Keratinocyte (primary cell): ENCODE measurements at regions not wholly inside any gene's neighbourhood (a gene's known extent, or its start where the extent isn't known, plus 50 kb on each side); places are given as distances from the start of the nearest gene placed in this dataset.

ENCODE experiments used
- DNase-seq: peaks from one replicate; pipeline ENCODE4 v3.0.0-alpha.2; 2011; ENCODE audit warnings: low read depth, missing footprints, low spot score
- FAIRE-seq: peaks from 2 replicates; lab custom pipeline; 2011; peaks lifted over from hg19 to GRCh38; lab: Jason Lieb, UNC
- H2AFZ ChIP-seq: 2 replicates; pipeline ENCODE4 v1.6.0; 2012; ENCODE audit warnings: low read length, control low read depth, inconsistent platforms; ENCODE audit not compliant: control insufficient read depth
- H3K27ac ChIP-seq: 2 replicates; pipeline ENCODE4 v1.5.1; 2011; ENCODE audit warnings: low read length; ENCODE audit not compliant: control insufficient read depth, insufficient read depth
- H3K27me3 ChIP-seq: 3 replicates; pipeline ENCODE4 v1.6.0; 2011; ENCODE audit warnings: low read length; ENCODE audit not compliant: control insufficient read depth, insufficient read depth; ENCODE audit errors: extremely low read depth
- H3K36me3 ChIP-seq, 2 experiments: 2 replicates in 1 of 2; 3 replicates in 1 of 2; pipeline ENCODE4 v1.5.1; 2011; ENCODE audit warnings: low read length in 2 of 2, mild to moderate bottlenecking in 1 of 2; ENCODE audit not compliant: control insufficient read depth in 2 of 2, insufficient read depth in 2 of 2; ENCODE audit errors: extremely low read depth in 1 of 2
- H3K4me1 ChIP-seq: 3 replicates; pipeline ENCODE4 v1.5.1; 2011; ENCODE audit warnings: low read length; ENCODE audit not compliant: control insufficient read depth, insufficient read depth; ENCODE audit errors: extremely low read depth
- H3K4me2 ChIP-seq: 3 replicates; pipeline ENCODE4 v1.6.0; 2011; ENCODE audit warnings: low read depth, low read length; ENCODE audit not compliant: control insufficient read depth, insufficient read depth; ENCODE audit errors: extremely low read depth
- H3K4me3 ChIP-seq, 3 experiments: fragments of 200-600 bp in 1 of 3; sonication (generic) in 1 of 3; 2 replicates in 2 of 3; 3 replicates in 1 of 3; pipeline ENCODE4 v1.5.1; 2011 to 2016; ENCODE audit warnings: low read length in 3 of 3, mild to moderate bottlenecking in 3 of 3, control low read depth in 2 of 3, inconsistent platforms in 1 of 3, low read depth in 1 of 3, mixed read lengths in 1 of 3, mixed run types in 1 of 3, moderate library complexity in 1 of 3; ENCODE audit not compliant: control insufficient read depth in 2 of 3, insufficient read depth in 2 of 3; ENCODE audit errors: extremely low read depth in 1 of 3
- H3K79me2 ChIP-seq: 2 replicates; pipeline ENCODE4 v1.6.0; 2012; ENCODE audit warnings: low read length; ENCODE audit not compliant: control insufficient read depth, insufficient read depth
- H3K9ac ChIP-seq: 3 replicates; pipeline ENCODE4 v1.6.0; 2011; ENCODE audit warnings: low read length; ENCODE audit not compliant: control insufficient read depth, insufficient read depth; ENCODE audit errors: extremely low read depth
- H3K9me1 ChIP-seq: 3 replicates; pipeline ENCODE4 v1.6.0; 2011; ENCODE audit warnings: low read length; ENCODE audit not compliant: control insufficient read depth, insufficient read depth; ENCODE audit errors: extremely low read depth
- H3K9me3 ChIP-seq: 2 replicates; pipeline ENCODE4 v1.5.1; 2012; ENCODE audit warnings: low read depth, low read length; ENCODE audit not compliant: control insufficient read depth
- H4K20me1 ChIP-seq: 3 replicates; pipeline ENCODE4 v1.6.0; 2011; ENCODE audit warnings: low read length; ENCODE audit not compliant: control insufficient read depth, insufficient read depth; ENCODE audit errors: extremely low read depth
- CTCF ChIP-seq, 3 experiments: IDR thresholded peaks in 1 of 3; conservative IDR thresholded peaks in 1 of 3; optimal IDR thresholded peaks in 1 of 3; 2 replicates in 2 of 3; 3 replicates in 1 of 3; pipeline versions ENCODE3 to v1.5.1; 2011; ENCODE audit warnings: low read length in 3 of 3, mild to moderate bottlenecking in 3 of 3, moderate library complexity in 2 of 3, control low read depth in 1 of 3, inconsistent platforms in 1 of 3; ENCODE audit not compliant: insufficient read depth in 2 of 3; ENCODE audit errors: extremely low read depth in 1 of 3
- EZH2 ChIP-seq: IDR thresholded peaks from one replicate; pipeline ENCODE4 v1.6.1; 2012; ENCODE audit warnings: inconsistent platforms, mild to moderate bottlenecking, low read length, moderate library complexity
- dilution Hi-C: fragments of 300-500 bp; cut with MboI; formaldehyde crosslinking; loops from one replicate; pipeline ENCODE4 v1.7.0; 2020; ENCODE audit warnings: low sequenced_read_pairs; ENCODE audit not compliant: extremely low pct_ligation_motif_present

DNA sequence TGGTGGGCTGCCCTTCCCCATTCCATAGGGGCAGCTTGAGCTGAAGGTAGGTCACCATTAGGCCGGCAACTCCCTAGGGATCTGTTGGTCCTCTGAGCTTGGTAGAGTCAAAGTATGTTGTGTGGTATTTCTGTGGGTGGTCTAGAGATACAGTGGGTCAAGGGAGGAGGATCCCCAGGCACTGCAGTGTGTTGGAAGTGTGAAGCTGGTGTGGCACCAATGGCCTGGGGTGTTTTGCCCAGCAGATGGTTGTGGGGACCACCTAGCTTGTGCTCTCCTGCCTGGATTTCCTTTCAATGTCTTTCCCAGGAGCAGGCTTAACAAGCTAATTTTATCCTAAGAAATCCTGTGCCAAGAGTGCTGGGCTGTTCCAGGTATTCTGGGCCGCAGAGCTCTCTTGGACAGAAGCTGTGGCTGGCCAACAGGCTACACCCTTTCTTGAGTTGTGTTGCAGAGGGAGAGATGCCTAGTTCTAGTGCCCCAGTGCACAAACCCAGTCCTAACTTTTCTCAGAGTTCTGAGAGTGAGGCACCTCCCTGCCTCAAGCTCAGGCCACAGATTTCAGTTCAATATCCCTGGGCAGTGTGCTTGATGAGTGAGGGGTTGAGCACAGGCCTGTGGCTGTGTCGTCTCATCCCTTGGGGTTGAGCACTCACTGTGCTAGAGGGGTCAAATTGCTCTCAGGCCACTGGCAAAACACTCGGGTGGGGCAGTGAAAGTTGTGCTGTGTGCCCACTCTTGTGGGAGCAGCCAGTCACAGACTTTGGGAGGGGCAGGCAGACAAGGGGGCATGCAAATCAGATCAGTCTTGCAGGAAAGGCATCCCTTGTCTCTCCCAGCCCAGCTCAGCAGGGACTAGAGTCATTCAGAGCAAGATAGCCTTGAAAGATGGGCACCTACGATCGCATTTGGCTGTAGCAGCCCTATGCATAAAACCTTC lies 1806.1 kb upstream of the MIR17HG start:
- no peak overlapping the region for H3K4me3 ChIP-seq
- H3K9ac ChIP-seq = no peak overlapping the region
- H3K79me2 ChIP-seq = no peaks in the 10 kb centered on the region
- FAIRE-seq (no peak), DNase-seq (no peak)
- no peaks in the 10 kb centered on the region for H3K9me3 ChIP-seq
- TF ChIP-seq EZH2 = no peak
- TF ChIP-seq CTCF (optimal IDR thresholded peaks at IDR 0.05 in 1 of 3, IDR thresholded peaks at IDR 0.05 in 1 of 3, conservative IDR thresholded peaks at IDR 0.05 in 1 of 3; ENCODE audit: extremely low read depth in 1 of 3, insufficient read depth in 2 of 3, low read length in 3 of 3) = no peak
- H4K20me1 ChIP-seq = no peaks in the 10 kb centered on the region
- H2AFZ ChIP-seq = no peak overlapping the region
- no peaks in the 10 kb centered on the region for H3K27me3 ChIP-seq
- no peaks in the 10 kb centered on the region for H3K4me1 ChIP-seq
- no peaks in the 10 kb centered on the region for H3K36me3 ChIP-seq
- no peaks in the 10 kb centered on the region for H3K9me1 ChIP-seq
- no peak overlapping the region for H3K4me2 ChIP-seq
- no peak overlapping the region for H3K27ac ChIP-seq
- dilution Hi-C loops = no loop called here

DNA sequence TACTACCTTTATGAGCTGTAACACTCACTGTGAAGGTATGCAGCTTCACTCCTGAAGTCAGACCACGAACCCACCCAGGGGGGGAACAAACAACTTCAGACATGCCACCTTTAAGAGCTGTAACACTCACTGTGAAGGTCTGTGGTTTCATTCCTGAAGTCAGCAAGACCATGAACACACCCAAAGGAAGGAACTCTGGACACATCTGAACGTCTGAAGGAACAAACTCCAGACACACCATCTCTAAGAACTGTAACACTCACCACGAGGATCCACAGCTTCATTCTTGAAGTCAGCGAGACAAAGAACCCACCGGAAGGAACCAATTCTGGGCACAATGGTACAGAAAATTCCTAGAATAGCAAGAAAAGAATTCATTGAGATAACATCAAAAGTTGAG lies 1796.5 kb upstream of the MIR17HG start:
- dilution Hi-C loops = no loop called here
- H3K4me1 ChIP-seq = peaks cover 10% of the 10 kb centered on the region

More for the DNA sequence above, 1796.5 kb upstream of the MIR17HG start:
- Histone ChIP-seq H3K4me2 (peak overlapping the region; percentile 50), H3K79me2 (no peaks in the 10 kb centered on the region), H3K9me1 (no peaks in the 10 kb centered on the region), H4K20me1 (no peaks in the 10 kb centered on the region), H3K9ac (no peak overlapping the region), H2AFZ (peak overlapping the region; percentile 80), H3K27ac (peak overlapping the region; percentile 59), H3K36me3 (no peaks in the 10 kb centered on the region), H3K9me3 (peaks cover 5% of the 10 kb centered on the region), H3K27me3 (no peaks in the 10 kb centered on the region), H3K4me3 (no peak overlapping the region)
- DNase-seq = peak; percentile 61
- TF ChIP-seq EZH2 (no peak), CTCF (optimal IDR thresholded peaks at IDR 0.05 in 1 of 3, IDR thresholded peaks at IDR 0.05 in 1 of 3, conservative IDR thresholded peaks at IDR 0.05 in 1 of 3; ENCODE audit: extremely low read depth in 1 of 3, insufficient read depth in 2 of 3, low read length in 3 of 3) (no peak)
- peak; percentile 99 for FAIRE-seq
